ENCODE measurements at regions not wholly inside any gene's neighbourhood (a gene's known extent, or its start where the extent isn't known, plus 50 kb on each side); places are given as distances from the start of the nearest gene placed in this dataset.

- no peak overlapping the region for H3K4me3 ChIP-seq (ENCODE audit: low read depth, low read length)
- POLR2A ChIA-PET = no interaction called here
- CTCF ChIA-PET = interaction anchor here (1.4 kb wide), 1 partner anchor 23 kb away, joined by 5 read pairs; no protein-coding TSS in a partner anchor
- no peak for TF ChIP-seq CTCF (IDR thresholded peaks at IDR 0.05; ENCODE audit: insufficient read depth, low read length, missing control alignments)
- DNase-seq (ENCODE audit: low read depth, low spot score) = no peak
Measured at GRCh38 chr5:157925786-157926671, 67.1 kb upstream of the CLINT1 start.

GRCh38 chr5:157924931-157925729, 66.2 kb upstream of the CLINT1 start:
- ChIA-PET CTCF (interaction anchor here (1.4 kb wide), 1 partner anchor 24 kb away, joined by 5 read pairs; no protein-coding TSS in a partner anchor), POLR2A (no interaction called here)
- no peak for DNase-seq (ENCODE audit: low read depth, low spot score)
- TF ChIP-seq CTCF (IDR thresholded peaks at IDR 0.05; ENCODE audit: insufficient read depth, low read length, missing control alignments) = no peak
- no peak overlapping the region for H3K4me3 ChIP-seq (ENCODE audit: low read depth, low read length)

GRCh38 chr5:157924490-157924889, 65.5 kb upstream of the CLINT1 start:
- DNase-seq (ENCODE audit: low read depth, low spot score) = no peak
- ChIA-PET POLR2A (no interaction called here), CTCF (interaction anchor here (1.4 to 1.8 kb wide), 2 partner anchors 8 to 24 kb away, joined by 5 read pairs; no protein-coding TSS in a partner anchor)
- no peak for TF ChIP-seq CTCF (IDR thresholded peaks at IDR 0.05; ENCODE audit: insufficient read depth, low read length, missing control alignments)
- no peak overlapping the region for H3K4me3 ChIP-seq (ENCODE audit: low read depth, low read length)

GRCh38 chr5:157923765-157924164, 64.8 kb upstream of the CLINT1 start:
- no peak for DNase-seq (ENCODE audit: low read depth, low spot score)
- TF ChIP-seq CTCF (IDR thresholded peaks at IDR 0.05; ENCODE audit: insufficient read depth, low read length, missing control alignments) = no peak
- ChIA-PET CTCF (interaction anchor here (0.9 to 1.8 kb wide), 3 partner anchors 9 to 27 kb away, joined by 3 to 5 read pairs (median 4); no protein-coding TSS in a partner anchor), POLR2A (no interaction called here)
- H3K4me3 ChIP-seq (ENCODE audit: low read depth, low read length) = no peak overlapping the region

- no peak for TF ChIP-seq CTCF (IDR thresholded peaks at IDR 0.05; ENCODE audit: insufficient read depth, low read length, missing control alignments)
- no peak overlapping the region for H3K4me3 ChIP-seq (ENCODE audit: low read depth, low read length)
- ChIA-PET CTCF (interaction anchor here (2.0 kb wide), 1 partner anchor 27 kb away, joined by 9 read pairs; no protein-coding TSS in a partner anchor), POLR2A (no interaction called here)
- no peak for DNase-seq (ENCODE audit: low read depth, low spot score)
Measured at GRCh38 chr5:157922026-157922425, 63.1 kb upstream of the CLINT1 start.

- H3K4me3 ChIP-seq (ENCODE audit: low read depth, low read length) = no peak overlapping the region
- CTCF ChIA-PET = interaction anchor here (0.6 to 3.4 kb wide), 6 partner anchors 13 to 159 kb away, joined by 3 to 10 read pairs (median 5); no protein-coding TSS in a partner anchor
- no peak for DNase-seq (ENCODE audit: low read depth, low spot score)
- TF ChIP-seq CTCF (IDR thresholded peaks at IDR 0.05; ENCODE audit: insufficient read depth, low read length, missing control alignments) = no peak
- POLR2A ChIA-PET = no interaction called here
Measured at GRCh38 chr5:157920828-157921170, 61.9 kb upstream of the CLINT1 start.
